Endometrial microvascular endothelial cells (primary cell): ENCODE measurements at regions not wholly inside any gene's neighbourhood (a gene's known extent, or its start where the extent isn't known, plus 50 kb on each side); places are given as distances from the start of the nearest gene placed in this dataset.
"Not testable (repeated sequence)": the region's sequence is repeated elsewhere in the genome, so short reads cannot be mapped to it uniquely, and the experiment has no call there.

ENCODE experiments used
- in situ Hi-C: cut with HindIII; loops from 2 replicates; pipeline ENCODE4 v1.10.0; 2017; ENCODE audit warnings: low sequenced_read_pairs, low pct_unique_long_range_greater_than_20kb; ENCODE audit errors: inconsistent ontology term

GRCh38 chrX:143455046-143455445 lies 62.2 kb downstream of the SPANXN3 start:
- in situ Hi-C loops: no loop called here

DNA sequence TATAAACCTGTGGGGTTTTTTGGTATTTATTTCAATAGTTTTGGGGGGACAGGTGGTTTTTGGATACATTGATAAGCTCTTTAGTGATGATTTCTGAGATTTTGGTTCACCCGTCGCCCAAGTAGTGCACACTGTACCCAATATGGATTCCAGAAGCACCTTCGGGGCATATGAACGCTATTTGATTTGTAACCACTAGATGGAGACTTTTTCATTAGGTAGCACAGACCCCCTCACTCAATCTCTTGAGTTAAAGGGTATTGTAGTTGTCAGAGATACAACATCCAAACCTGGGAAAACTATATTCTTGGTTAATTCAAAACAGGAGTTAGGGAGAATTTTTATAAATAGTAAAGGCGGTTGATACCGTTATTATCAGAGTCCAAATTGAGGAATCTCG lies 79.8 kb downstream of the SPANXN3 start:
- in situ Hi-C loops: loop anchor here (25.0 kb wide), 1 partner anchor 200 kb away; the partner anchor contains the start of gene SLITRK4

DNA sequence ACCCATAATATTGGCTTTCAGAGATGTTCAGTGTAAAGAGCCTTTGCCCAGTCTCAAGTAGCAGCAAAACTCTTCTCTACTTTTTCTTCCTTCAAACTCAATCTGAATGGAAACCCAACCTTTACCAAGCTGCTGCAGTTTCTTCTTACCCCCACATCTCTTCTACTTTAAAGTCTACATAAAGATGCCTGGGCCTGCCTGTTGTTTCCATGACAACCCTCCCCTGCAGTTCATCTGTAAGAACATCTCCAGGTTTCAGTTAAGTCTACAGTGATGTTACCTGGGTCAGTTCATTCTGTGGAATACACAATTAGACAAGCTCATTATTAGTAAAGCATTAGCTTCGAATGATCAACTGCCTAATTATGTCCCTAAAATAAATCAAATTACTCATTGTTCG lies 81.4 kb downstream of the SPANXN3 start:
- in situ Hi-C loops: loop anchor here (25.0 kb wide), 1 partner anchor 201 kb away; the partner anchor contains the start of gene SLITRK4

DNA sequence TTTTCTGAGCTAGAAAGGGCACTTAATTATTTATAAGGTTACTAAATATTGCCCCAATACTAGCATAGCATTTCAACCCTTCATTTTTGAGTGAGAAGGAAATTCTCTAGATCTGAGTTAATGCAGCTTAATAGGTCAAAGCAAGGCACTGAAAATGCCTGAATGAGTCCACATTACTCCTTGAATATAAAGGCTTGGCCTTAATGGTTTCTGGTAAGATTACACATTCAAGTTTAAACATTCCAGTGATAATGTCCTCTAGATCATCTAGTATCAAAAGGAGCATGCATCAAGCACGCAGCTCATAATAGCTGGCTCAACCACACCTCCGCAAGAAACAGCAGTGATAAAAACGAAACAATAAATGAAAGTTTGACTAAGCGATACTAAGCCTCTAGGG lies 87.5 kb downstream of the SPANXN3 start:
- in situ Hi-C loops: loop anchor here (25.0 kb wide), 1 partner anchor 207 kb away; the partner anchor contains the start of gene SLITRK4

GRCh38 chrX:143429131-143429530 lies 88.1 kb downstream of the SPANXN3 start:
- in situ Hi-C loops: loop anchor here (25.0 kb wide), 1 partner anchor 208 kb away; the partner anchor contains the start of gene SLITRK4

DNA sequence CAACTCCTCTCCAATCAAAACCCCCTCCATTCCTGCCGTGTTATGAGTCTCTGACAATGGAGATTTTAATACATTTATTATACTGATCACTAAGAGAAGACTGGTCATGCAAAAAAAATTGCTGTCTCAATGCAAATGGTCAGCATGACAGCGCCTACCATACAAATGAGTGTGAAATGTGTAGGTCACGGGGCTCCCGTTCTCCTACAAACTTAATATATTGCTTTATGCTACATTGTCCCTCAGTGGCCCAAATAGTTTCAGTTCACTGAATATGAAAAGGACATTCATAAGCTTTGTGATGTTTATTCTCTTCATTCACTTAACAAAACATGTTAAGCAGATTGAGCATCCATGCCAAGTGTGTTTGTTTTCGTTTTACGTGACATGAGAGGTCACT lies 116.1 kb downstream of the SPANXN3 start:
- in situ Hi-C loops: no loop called here

GRCh38 chrX:143378851-143379250 lies 138.4 kb downstream of the SPANXN3 start:
- in situ Hi-C loops: no loop called here

DNA sequence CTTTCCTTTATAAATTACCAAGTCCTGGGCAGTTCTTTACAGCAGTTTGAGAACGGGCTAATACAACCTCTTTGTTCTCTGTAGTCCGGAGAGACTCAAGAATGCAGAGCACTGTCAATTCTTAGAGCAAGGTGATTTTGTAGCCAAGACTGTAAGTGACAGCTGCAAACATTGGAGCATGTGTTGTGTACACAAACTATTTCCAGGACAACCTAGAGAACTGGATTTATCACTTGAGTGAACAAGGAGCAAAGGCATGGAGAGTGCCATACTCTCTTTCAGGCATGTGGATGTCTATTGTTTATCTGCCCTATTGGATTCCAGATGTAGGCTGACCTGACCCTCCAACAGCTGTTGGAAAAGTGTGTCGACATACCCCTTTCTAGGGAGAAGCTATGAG lies 153.9 kb downstream of the SPANXN3 start:
- in situ Hi-C loops: no loop called here

DNA sequence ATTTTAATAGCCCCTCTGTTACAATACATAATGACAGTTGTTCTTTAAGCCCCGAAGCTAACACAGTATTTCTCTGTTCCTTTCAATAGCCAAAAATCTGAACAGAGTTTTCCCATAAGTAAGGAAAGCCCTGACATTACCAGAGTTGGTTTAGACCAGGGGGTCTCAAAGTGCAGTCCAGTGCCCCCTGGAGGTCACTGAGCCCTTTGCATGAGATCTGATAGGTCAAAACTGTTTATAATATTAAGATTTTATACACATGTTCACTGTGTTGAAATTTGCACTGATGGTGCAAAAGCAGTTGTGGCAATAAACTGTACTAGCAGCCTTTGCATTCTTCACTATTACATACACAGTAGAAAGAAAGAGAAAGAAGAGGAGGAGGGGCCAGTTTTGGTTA lies 177.1 kb downstream of the SPANXN3 start:
- in situ Hi-C loops: no loop called here

DNA sequence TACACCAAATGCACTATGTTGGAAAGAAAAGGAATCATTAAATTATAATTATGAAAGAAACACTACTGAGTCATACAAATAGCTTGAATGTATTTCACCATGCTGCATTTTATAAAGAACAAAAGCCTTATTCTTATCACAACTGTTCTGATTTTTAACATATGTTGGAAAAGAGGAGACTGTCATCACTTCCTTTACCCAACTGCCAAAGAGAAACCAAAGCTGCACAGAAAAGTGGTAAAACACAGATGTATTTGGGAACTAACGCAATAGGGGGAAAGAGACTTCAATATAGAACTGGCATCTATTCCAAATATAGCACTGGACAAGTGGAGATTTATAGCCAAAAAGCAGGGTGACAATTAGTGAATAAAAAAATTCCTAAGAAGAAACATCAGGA lies 181.0 kb downstream of the SPANXN3 start:
- in situ Hi-C loops: no loop called here

DNA sequence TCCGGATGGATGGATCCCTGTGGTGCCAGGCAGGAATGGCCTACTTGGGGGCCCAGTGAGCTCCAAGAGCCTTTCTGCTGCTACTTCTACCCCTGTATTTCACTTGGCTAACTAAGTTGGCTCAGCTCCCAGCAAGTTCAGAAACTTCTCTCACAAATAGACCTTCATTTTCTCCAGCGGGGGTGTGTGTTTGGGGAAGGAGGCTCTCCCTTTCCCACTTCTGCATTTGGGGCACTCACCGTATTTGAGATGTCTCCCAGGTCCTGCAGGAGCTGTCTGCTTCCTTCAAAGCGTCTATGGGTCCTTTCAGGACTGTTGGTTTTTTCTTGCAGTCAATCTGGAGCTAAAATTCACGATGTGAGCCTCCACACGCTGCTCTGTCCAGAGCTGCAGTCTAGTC lies 197.7 kb downstream of the SPANXN3 start:
- in situ Hi-C loops: no loop called here

- in situ Hi-C loops: not testable (repeated sequence)
Observed at GRCh38 chrX:143318857-143319256, 198.4 kb downstream of the SPANXN3 start.

DNA sequence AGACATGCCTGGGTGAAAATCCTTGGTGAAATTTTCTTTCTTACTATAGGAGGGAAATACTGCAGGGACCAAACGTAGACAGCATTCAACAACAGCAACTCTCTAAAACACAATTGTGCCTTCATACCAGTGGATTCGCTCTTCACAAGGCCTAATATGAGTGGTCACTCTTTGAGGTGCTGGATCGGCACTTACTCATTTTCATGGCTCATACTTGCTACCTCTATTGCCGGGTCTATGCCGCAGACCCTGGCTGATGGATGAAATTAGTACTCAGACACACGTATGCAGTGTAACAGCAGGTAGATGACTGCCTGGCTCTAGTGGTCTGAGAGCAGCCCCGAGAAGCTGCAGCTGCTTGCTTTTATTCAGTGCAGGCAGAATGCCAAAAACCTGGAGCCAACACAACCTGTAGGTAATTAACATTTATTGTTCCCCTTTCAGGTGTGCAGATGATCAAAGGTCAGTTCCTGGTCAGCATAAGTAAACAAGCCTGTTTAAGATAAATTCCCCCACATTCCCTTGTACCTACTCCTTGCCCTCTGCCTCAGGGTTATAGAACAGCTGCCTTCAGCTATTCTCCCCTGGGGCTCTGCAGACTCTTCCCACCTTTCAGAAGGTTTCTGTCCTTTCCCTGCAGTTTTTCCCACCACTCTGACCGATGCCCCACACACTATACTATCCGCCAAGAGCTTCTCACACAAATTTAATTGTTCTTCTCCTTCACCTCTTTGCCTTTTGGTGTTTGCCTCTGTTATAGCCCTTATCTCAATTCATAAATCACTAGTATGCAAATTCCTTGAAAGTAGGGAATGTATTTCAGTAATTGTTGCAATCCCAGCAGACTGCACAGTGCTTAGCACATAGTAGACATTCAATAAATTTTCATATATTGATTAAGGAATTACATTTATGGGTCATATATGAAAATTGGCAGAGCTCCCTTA lies 210.0 kb downstream of the SPANXN3 start:
- in situ Hi-C loops: no loop called here

DNA sequence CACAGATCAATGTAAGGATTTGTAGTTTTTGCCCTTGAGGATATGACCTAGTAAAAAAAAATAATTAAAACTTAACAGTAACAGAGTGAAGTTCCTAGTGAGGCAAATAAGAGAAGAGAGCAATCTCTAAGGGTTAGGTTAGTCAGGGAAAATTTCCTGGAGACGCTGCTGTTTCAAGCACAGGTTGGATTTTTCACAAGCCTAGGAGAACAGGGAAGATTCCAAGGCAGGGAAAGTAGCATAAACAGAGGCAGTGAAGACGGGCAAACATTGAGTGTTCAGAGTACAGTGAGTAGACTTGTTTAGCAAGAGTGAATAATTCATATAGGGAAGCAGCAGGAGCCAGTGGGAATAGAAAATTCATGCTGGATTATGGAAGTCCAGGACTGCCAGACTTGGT lies 212.8 kb downstream of the SPANXN3 start:
- in situ Hi-C loops: no loop called here

- in situ Hi-C loops: no loop called here
Observed at GRCh38 chrX:143304025-143304424, 213.2 kb downstream of the SPANXN3 start.

DNA sequence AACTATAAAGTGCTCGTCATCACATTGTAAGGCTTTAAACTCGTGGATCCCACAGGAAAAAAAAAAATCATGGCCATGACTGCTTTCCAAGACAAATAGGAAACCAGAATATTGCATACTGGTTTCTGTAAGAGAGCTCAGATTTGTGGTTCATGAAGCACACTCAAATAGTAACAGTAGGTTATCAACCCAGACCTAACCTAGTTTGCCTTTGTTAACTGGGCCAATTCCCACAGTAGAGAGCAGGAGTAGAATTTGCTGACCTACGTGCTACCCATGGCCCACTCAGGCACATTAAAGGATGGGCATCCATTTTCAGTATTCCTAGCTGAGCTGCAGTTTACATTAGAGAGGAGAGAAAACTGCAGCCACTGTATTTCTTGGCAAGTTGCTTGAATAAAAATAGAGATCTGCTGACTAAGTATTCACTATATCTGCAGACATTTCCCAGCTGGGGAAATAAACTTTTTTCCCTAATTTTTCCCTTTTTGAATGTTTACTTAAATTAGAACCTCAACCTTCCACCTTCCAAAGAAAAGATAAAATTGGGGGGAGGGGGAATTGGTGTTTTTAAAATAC lies 218.5 kb downstream of the SPANXN3 start:
- in situ Hi-C loops: no loop called here

GRCh38 chrX:143296521-143296920 lies 220.8 kb downstream of the SPANXN3 start:
- in situ Hi-C loops: no loop called here

GRCh38 chrX:143287236-143287635 lies 230.0 kb downstream of the SPANXN3 start:
- in situ Hi-C loops: no loop called here

- in situ Hi-C loops: no loop called here
Observed at GRCh38 chrX:143270317-143270716, 244.6 kb downstream of the SPANXN4 start.

- in situ Hi-C loops: not testable (repeated sequence)
Observed at GRCh38 chrX:143244593-143244992, 218.9 kb downstream of the SPANXN4 start.
